ENCODE measurements at regions not wholly inside any gene's neighbourhood (a gene's known extent, or its start where the extent isn't known, plus 50 kb on each side); places are given as distances from the start of the nearest gene placed in this dataset.
"Not testable (repeated sequence)": the region's sequence is repeated elsewhere in the genome, so short reads cannot be mapped to it uniquely, and the experiment has no call there.

GRCh38 chr11:31949733-31950200 is 138.6 kb upstream of the PAX6 start:
- not testable (repeated sequence) for TF ChIP-seq POLR2AphosphoS5 (IDR thresholded peaks at IDR 0.05); CTCF (IDR thresholded peaks at IDR 0.05; ENCODE audit: poor library complexity, severe bottlenecking); RAD21 (conservative IDR thresholded peaks at IDR 0.05); REST (IDR thresholded peaks at IDR 0.05; ENCODE audit: borderline replicate concordance); EZH2 (IDR thresholded peaks at IDR 0.05; ENCODE audit: borderline replicate concordance, insufficient read depth, low read length, poor library complexity, severe bottlenecking); MXI1 (conservative IDR thresholded peaks at IDR 0.05; ENCODE audit: poor library complexity, severe bottlenecking); SMC3 (conservative IDR thresholded peaks at IDR 0.05; ENCODE audit: poor library complexity)

All from neural cell (in vitro differentiated cells).